ENCODE measurements at regions not wholly inside any gene's neighbourhood (a gene's known extent, or its start where the extent isn't known, plus 50 kb on each side); places are given as distances from the start of the nearest gene placed in this dataset.

- no peak overlapping the region for H3K27ac ChIP-seq
- peaks cover 4% of the 10 kb centered on the region for H3K4me1 ChIP-seq
- 74 to 76% methylated on average over 4 of the region's 4 CpGs for WGBS, 2 donors
- intact Hi-C loops (cut with DNase I; ENCODE audit: low total_unique reads): no loop called here
- H3K9me3 ChIP-seq: no peaks in the 10 kb centered on the region
- H3K4me3 ChIP-seq: no peak overlapping the region
- no peak for DNase-seq
- TF ChIP-seq POLR2A (IDR thresholded peaks at IDR 0.05) (no peak), CTCF (IDR thresholded peaks at IDR 0.05) (no peak)
- H3K27me3 ChIP-seq: no peaks in the 10 kb centered on the region
- no peaks in the 10 kb centered on the region for H3K36me3 ChIP-seq (ENCODE audit: low read depth, missing control alignments)
These were observed 94.3 kb upstream of the ADO start for GRCh38 chr10:62710182-62710581.

- Histone ChIP-seq H3K27me3 (no peaks in the 10 kb centered on the region), H3K4me3 (no peak overlapping the region), H3K36me3 (ENCODE audit: low read depth, missing control alignments) (no peaks in the 10 kb centered on the region), H3K9me3 (no peaks in the 10 kb centered on the region), H3K4me1 (no peaks in the 10 kb centered on the region), H3K27ac (no peak overlapping the region)
- intact Hi-C loops (cut with DNase I; ENCODE audit: low total_unique reads): no loop called here
- no peak for TF ChIP-seq POLR2A (IDR thresholded peaks at IDR 0.05)
- no peak for TF ChIP-seq CTCF (IDR thresholded peaks at IDR 0.05)
- DNase-seq: no peak
These were observed 89.1 kb upstream of the ADO start for GRCh38 chr10:62715383-62715782.

- 91 to 92% methylated on average over 5 of the region's 5 CpGs for WGBS, 2 donors
- H3K9me3 ChIP-seq: no peaks in the 10 kb centered on the region
- no peaks in the 10 kb centered on the region for H3K4me1 ChIP-seq
- H3K36me3 ChIP-seq (ENCODE audit: low read depth, missing control alignments): no peaks in the 10 kb centered on the region
- no peak overlapping the region for H3K4me3 ChIP-seq
- no peak for TF ChIP-seq CTCF (IDR thresholded peaks at IDR 0.05)
- TF ChIP-seq POLR2A (IDR thresholded peaks at IDR 0.05): no peak
- no peak overlapping the region for H3K27ac ChIP-seq
- H3K27me3 ChIP-seq: no peaks in the 10 kb centered on the region
- no peak for DNase-seq
- intact Hi-C loops (cut with DNase I; ENCODE audit: low total_unique reads): no loop called here
These were observed 85.9 kb upstream of the ADO start for GRCh38 chr10:62718585-62718984.

DNA sequence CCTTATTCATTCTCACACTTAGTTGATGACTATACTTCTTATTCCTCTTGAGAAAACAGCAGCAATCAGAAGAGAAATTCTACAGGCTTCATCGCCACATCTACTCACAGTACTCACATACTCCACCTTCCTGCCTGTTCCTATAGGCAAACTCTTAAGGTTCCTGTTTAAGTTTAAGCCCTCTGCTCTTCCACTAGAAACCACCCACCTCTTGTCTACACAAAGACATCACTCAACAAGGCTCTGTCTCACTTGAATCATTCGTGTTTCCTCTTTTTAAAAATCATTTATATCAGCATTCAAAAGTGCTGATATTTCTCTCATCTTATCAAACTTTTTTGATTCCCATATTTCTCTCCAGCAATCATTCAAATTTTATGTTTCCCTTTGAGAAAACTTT, 85.5 kb upstream of the ADO start:
- no peak for TF ChIP-seq POLR2A (IDR thresholded peaks at IDR 0.05)
- no peaks in the 10 kb centered on the region for H3K36me3 ChIP-seq (ENCODE audit: low read depth, missing control alignments)
- intact Hi-C loops (cut with DNase I; ENCODE audit: low total_unique reads): no loop called here
- no peak overlapping the region for H3K4me3 ChIP-seq
- no peaks in the 10 kb centered on the region for H3K4me1 ChIP-seq
- no peaks in the 10 kb centered on the region for H3K9me3 ChIP-seq
- H3K27ac ChIP-seq: no peak overlapping the region
- no peaks in the 10 kb centered on the region for H3K27me3 ChIP-seq
- 81 to 83% methylated on average over 2 of the region's 2 CpGs for WGBS, 2 donors
- no peak for DNase-seq

DNA sequence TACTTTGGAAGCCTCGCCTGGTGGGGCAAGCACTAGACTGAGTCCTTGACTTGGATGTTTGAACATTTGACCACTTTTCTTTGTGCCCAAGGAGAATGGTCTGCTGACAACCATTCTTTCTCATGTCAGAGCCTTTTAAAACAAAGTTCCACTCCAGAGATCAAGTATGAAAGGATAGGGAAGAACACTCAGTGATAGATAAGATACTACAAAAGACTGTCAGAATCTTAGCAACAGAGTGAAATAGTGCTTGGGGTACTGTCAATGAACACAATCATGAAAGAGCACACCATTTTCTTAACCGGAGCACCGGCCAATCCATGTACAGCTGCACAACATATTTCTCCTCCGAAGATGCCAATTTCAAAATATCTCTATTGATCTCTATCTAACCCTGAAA, 82.8 kb upstream of the ADO start:
- TF ChIP-seq CTCF (IDR thresholded peaks at IDR 0.05) (no peak), POLR2A (IDR thresholded peaks at IDR 0.05) (no peak)
- Histone ChIP-seq H3K36me3 (ENCODE audit: low read depth, missing control alignments) (no peaks in the 10 kb centered on the region), H3K27me3 (no peaks in the 10 kb centered on the region), H3K4me1 (no peaks in the 10 kb centered on the region), H3K9me3 (no peaks in the 10 kb centered on the region), H3K27ac (no peak overlapping the region), H3K4me3 (no peak overlapping the region)
- 91 to 94% methylated on average over 4 of the region's 4 CpGs for WGBS, 2 donors
- no peak for DNase-seq
- intact Hi-C loops (cut with DNase I; ENCODE audit: low total_unique reads): no loop called here

Data from testis (tissue), 2 donors.